ENCODE measurements at regions not wholly inside any gene's neighbourhood (a gene's known extent, or its start where the extent isn't known, plus 50 kb on each side); places are given as distances from the start of the nearest gene placed in this dataset.

DNA sequence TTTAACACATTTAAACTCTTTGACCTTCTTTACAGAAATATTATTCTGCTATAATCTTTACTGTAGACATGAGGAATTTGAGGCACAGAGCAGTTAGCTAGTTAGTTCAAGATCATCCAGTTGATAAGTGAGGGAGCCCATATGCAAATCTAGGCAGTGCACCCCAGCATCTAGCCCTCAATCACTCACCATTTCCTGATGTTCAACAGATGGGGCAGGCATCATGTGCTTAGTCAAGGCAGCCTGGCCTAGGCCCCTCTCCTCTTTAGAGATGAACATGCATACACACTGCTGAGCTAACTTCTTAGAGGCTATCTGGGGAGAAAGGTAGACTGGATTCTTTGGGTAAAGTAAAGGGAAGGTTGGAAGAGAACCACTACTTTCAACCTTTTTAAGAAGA, 206.8 kb upstream of the SLC24A2 start:
- no peak for TF ChIP-seq CTCF (IDR thresholded peaks at IDR 0.05; ENCODE audit: unreplicated experiment)
- POLR2A ChIA-PET, result no interaction called here
- BruUV-seq (replicated peaks), result no TSS peak

DNA sequence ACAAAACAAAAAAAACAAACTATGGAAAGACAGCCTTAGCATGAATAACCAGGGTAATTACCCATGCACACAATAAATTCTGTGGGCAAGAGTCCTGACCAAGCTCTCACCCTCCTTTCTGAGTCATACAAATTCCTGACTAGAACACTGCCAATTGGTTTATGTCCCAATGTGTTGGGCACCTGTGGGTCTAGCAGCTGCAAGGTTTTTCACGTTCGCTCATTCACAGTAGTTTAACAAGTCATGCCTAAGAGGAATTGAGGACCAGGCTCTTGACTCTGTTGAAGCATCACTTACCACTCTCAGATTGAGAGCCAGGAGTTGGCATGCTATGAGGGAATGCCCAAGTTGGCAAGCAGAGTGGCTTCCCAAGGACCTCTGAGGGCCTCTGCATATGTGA, 205.5 kb upstream of the SLC24A2 start:
- intact Hi-C loops (cut with micrococcal nuclease), result no loop called here
- CTCF ChIA-PET, result no interaction called here
- Mint-ChIP-seq H3K4me1 (ENCODE audit: insufficient read depth, unreplicated experiment) (peaks cover 20% of the 10 kb centered on the region), H3K4me3 (ENCODE audit: unreplicated experiment) (no peak overlapping the region), H3K36me3 (ENCODE audit: insufficient read depth, unreplicated experiment) (no peaks in the 10 kb centered on the region), H3K27me3 (ENCODE audit: insufficient read depth, unreplicated experiment) (no peaks in the 10 kb centered on the region), H3K27ac (ENCODE audit: low read depth, unreplicated experiment) (no peak overlapping the region), H3K9me3 (ENCODE audit: unreplicated experiment) (no peaks in the 10 kb centered on the region)
- POLR2A ChIA-PET, result no interaction called here
- DNase-seq (ENCODE audit: unreplicated experiment), result peak; percentile 68
- no peak for TF ChIP-seq CTCF (IDR thresholded peaks at IDR 0.05; ENCODE audit: unreplicated experiment)
- no TSS peak for BruUV-seq (replicated peaks)

More for the DNA sequence above, 206.8 kb upstream of the SLC24A2 start:
- no peak for DNase-seq (ENCODE audit: unreplicated experiment)
- Mint-ChIP-seq H3K27me3 (ENCODE audit: insufficient read depth, unreplicated experiment) (no peaks in the 10 kb centered on the region), H3K4me3 (ENCODE audit: unreplicated experiment) (no peak overlapping the region), H3K27ac (ENCODE audit: low read depth, unreplicated experiment) (no peak overlapping the region), H3K4me1 (ENCODE audit: insufficient read depth, unreplicated experiment) (peaks cover 26% of the 10 kb centered on the region), H3K9me3 (ENCODE audit: unreplicated experiment) (no peaks in the 10 kb centered on the region), H3K36me3 (ENCODE audit: insufficient read depth, unreplicated experiment) (no peaks in the 10 kb centered on the region)
- CTCF ChIA-PET, result interaction anchor here (0.5 kb wide), 1 partner anchor 954 kb away, joined by 3 read pairs; no protein-coding TSS in a partner anchor
- intact Hi-C loops (cut with micrococcal nuclease), result no loop called here

DNA sequence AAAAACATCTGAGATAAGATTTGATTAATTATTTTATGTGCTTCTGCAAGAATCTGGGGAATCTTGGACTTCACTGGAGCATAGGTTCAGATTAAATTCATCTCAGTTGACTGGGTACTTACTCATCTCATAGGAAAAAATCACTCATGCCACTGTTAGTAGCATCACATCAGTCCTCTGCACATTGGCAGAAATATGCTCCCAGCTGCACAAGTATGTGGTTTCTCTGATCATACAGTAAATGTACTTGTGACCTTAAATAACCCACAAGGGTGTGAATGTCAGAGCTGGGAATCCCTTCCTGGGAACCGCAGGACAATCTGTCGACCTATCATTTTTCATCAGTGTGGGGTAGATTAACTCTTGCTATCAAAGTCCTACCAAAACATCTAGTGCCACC, 203.7 kb upstream of the SLC24A2 start:
- ChIA-PET POLR2A (no interaction called here), CTCF (no interaction called here)
- intact Hi-C loops (cut with micrococcal nuclease), result no loop called here
- Mint-ChIP-seq H3K27me3 (ENCODE audit: insufficient read depth, unreplicated experiment) (no peaks in the 10 kb centered on the region), H3K9me3 (ENCODE audit: unreplicated experiment) (no peaks in the 10 kb centered on the region), H3K4me3 (ENCODE audit: unreplicated experiment) (no peak overlapping the region), H3K27ac (ENCODE audit: low read depth, unreplicated experiment) (no peak overlapping the region), H3K4me1 (ENCODE audit: insufficient read depth, unreplicated experiment) (peaks cover 14% of the 10 kb centered on the region), H3K36me3 (ENCODE audit: insufficient read depth, unreplicated experiment) (no peaks in the 10 kb centered on the region)
- TF ChIP-seq CTCF (IDR thresholded peaks at IDR 0.05; ENCODE audit: unreplicated experiment), result no peak
- BruUV-seq (replicated peaks), result no TSS peak
- no peak for DNase-seq (ENCODE audit: unreplicated experiment)

DNA sequence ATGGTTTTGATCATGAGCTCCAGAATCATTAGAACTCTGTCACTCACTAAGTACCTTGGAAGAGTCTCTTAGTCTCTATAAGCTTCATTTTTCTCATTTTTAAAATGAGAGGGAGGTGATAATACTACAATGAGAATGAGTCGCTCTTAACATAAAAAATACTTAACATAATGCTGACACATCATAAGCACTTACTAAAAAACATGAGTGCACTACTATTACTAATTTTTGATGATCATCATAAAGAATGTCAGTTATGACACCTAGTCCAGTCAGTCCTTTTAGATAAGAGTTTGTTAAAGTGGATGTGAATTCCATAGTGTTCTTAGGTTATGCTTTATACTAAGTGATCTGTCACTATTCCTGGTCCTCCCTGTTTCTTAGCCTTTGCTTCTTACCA, 200.4 kb upstream of the SLC24A2 start:
- Mint-ChIP-seq H3K4me1 (ENCODE audit: insufficient read depth, unreplicated experiment) (peaks cover 9% of the 10 kb centered on the region), H3K27me3 (ENCODE audit: insufficient read depth, unreplicated experiment) (no peaks in the 10 kb centered on the region), H3K36me3 (ENCODE audit: insufficient read depth, unreplicated experiment) (no peaks in the 10 kb centered on the region), H3K27ac (ENCODE audit: low read depth, unreplicated experiment) (no peak overlapping the region), H3K9me3 (ENCODE audit: unreplicated experiment) (no peaks in the 10 kb centered on the region), H3K4me3 (ENCODE audit: unreplicated experiment) (no peak overlapping the region)
- no peak for TF ChIP-seq CTCF (IDR thresholded peaks at IDR 0.05; ENCODE audit: unreplicated experiment)
- no TSS peak for BruUV-seq (replicated peaks)
- CTCF ChIA-PET, result interaction anchor here (0.7 kb wide), 2 partner anchors 11 to 535 kb away, joined by 3 read pairs; no protein-coding TSS in a partner anchor
- intact Hi-C loops (cut with micrococcal nuclease), result no loop called here
- POLR2A ChIA-PET, result no interaction called here
- DNase-seq (ENCODE audit: unreplicated experiment), result no peak

All from MCF 10A (cell line).